Inferior parietal cortex (tissue), 1 donor: ENCODE measurements at regions not wholly inside any gene's neighbourhood (a gene's known extent, or its start where the extent isn't known, plus 50 kb on each side); places are given as distances from the start of the nearest gene placed in this dataset.

Experiments used
- DNase-seq: peaks from one replicate; pipeline ENCODE4 v3.0.0-alpha.2; 2016; ENCODE audit errors: extremely low spot score

DNA sequence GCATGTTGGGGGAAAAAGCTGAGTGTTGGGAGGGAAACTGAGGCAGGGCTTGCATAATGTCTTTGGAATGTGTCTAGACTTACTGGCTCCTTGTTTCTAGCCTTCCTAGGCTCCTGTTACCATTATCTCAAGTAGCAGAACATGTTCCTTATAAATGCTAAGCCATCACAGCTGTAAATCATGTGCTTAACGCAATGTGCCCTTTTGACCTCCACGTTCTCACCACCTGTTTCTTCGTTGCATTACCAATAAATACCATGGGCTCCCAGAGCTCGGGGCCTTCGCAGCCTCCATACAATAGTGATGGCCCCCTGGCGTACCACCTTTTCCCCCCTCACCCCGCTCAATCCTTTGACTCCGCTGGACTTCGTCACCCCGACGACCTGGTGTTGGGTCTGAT, 54.0 kb upstream of the CWC22 start:
- no peak for DNase-seq

DNA sequence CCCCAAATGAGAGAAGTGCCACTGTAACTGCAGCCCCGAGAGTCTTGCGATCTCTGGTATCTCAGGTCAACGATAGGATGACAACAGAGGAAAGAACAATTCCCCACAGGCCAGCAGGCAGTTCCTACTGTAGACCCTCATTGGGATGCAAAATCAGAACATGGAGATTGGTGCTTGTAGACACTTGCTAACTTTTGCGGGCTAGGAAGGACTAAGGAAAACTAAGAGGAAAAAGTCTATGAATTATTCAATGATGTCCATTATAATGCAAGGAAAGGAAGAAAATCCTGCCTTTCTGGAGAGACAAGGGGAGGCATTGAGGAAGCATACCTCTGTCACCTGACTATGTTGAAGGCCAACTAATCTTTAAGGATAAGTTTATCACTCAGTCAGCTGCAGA, 51.9 kb upstream of the CWC22 start:
- DNase-seq = no peak

GRCh38 chr2:180057706-180058412, 50.8 kb upstream of the CWC22 start:
- no peak for DNase-seq
